ENCODE measurements at regions not wholly inside any gene's neighbourhood (a gene's known extent, or its start where the extent isn't known, plus 50 kb on each side); places are given as distances from the start of the nearest gene placed in this dataset.

DNA sequence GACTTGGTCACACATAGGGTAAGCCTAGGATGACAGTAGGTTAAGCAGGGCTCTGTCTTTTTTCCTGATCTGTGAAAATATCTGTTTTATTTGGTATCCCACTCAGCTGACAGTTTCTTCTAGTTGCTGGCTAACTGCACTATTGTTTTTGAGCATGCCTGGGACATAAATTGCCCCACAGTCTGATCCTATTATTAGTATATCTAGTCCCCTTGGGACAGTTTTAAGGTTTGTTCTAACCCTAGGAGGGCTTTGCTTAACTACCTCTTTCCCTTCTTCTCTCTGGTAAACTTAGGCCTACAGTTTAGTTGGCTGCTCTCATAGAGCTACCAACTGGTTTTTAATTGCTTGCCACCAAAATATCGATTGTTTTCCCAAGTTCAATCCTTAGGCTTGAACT is 446.6 kb downstream of the ARHGEF28 start:
- TF ChIP-seq, protein P1, sequence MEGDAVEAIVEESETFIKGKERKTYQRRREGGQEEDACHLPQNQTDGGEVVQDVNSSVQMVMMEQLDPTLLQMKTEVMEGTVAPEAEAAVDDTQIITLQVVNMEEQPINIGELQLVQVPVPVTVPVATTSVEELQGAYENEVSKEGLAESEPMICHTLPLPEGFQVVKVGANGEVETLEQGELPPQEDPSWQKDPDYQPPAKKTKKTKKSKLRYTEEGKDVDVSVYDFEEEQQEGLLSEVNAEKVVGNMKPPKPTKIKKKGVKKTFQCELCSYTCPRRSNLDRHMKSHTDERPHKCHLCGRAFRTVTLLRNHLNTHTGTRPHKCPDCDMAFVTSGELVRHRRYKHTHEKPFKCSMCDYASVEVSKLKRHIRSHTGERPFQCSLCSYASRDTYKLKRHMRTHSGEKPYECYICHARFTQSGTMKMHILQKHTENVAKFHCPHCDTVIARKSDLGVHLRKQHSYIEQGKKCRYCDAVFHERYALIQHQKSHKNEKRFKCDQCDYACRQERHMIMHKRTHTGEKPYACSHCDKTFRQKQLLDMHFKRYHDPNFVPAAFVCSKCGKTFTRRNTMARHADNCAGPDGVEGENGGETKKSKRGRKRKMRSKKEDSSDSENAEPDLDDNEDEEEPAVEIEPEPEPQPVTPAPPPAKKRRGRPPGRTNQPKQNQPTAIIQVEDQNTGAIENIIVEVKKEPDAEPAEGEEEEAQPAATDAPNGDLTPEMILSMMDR (IDR thresholded peaks at IDR 0.05), result no peak
- TF ChIP-seq POLR2A (IDR thresholded peaks at IDR 0.05), result no peak
